HCT116 (cell line): ENCODE measurements at regions not wholly inside any gene's neighbourhood (a gene's known extent, or its start where the extent isn't known, plus 50 kb on each side); places are given as distances from the start of the nearest gene placed in this dataset.
"Not testable (repeated sequence)": the region's sequence is repeated elsewhere in the genome, so short reads cannot be mapped to it uniquely, and the experiment has no call there.

Experiments
- ATAC-seq: fragments of 200-7000 bp; cut with Tn5 transposase; 2 replicates; pipeline ENCODE4 v1.9.1; 2020; ENCODE audit warnings: mild to moderate bottlenecking, moderate library complexity
- BruUV-seq: library from RNA; stranded (reverse); fragments of 400-500 nt; replicated peaks from 2 replicates; lab custom pipeline; 2021; lab: Mats Ljungman, UMichigan
- CTCF ChIA-PET: fragments of 300-600 bp; sonication (Branson Sonifier 250); formaldehyde crosslinking; loops from one replicate; lab custom pipeline; 2021; ENCODE audit warnings: antibody characterized with exemption; lab: Charles Lee
- POLR2A ChIA-PET: fragments of 300-600, 350-600 bp; sonication (Branson Sonifier 250); formaldehyde crosslinking; loops from one replicate; lab custom pipeline; 2021; ENCODE audit warnings: antibody characterized with exemption; lab: Charles Lee
- RAD21 ChIA-PET, 2 experiments: fragments of 300-600 bp; sonication (Branson Sonifier 250); formaldehyde crosslinking; loops; one replicate each; lab custom pipeline; 2023; ENCODE audit warnings: low total read pairs in 2 of 2; ENCODE audit not compliant: uncharacterized antibody in 2 of 2, unreplicated experiment in 2 of 2, low non-redundant PET in 1 of 2; lab: Charles Lee
- DNase-seq: peaks from one replicate; pipeline ENCODE4 v3.0.0-alpha.2; 2010; ENCODE audit warnings: low read depth, low spot score
- H2AFZ ChIP-seq: fragments of 200-600 bp; shearing (Covaris generic), sonication (generic); 2 replicates; pipeline ENCODE4 v1.6.1; 2017; ENCODE audit warnings: low read depth, mixed run types, mixed read lengths, antibody characterized with exemption, low read length; ENCODE audit not compliant: poor library complexity, severe bottlenecking
- H3K27ac ChIP-seq: 2 replicates; pipeline ENCODE4 v1.5.1; 2012; ENCODE audit warnings: low read depth, low read length
- H3K27me3 ChIP-seq: fragments of 200-600 bp; sonication (generic); 2 replicates; pipeline ENCODE4 v1.6.1; 2016; ENCODE audit warnings: mixed run types, low read length, mixed read lengths; ENCODE audit not compliant: insufficient read depth
- H3K36me3 ChIP-seq, 2 experiments: fragments of 200-500 bp in 1 of 2; fragments of 200-600 bp in 1 of 2; sonication (Bioruptor generic) in 1 of 2; sonication (generic) in 1 of 2; 2 replicates each; pipeline versions ENCODE4 v1.5.1 to v1.6.1; 2014 to 2016; ENCODE audit warnings: low read length in 2 of 2, inconsistent platforms in 1 of 2, mixed read lengths in 1 of 2, mixed run types in 1 of 2; ENCODE audit not compliant: insufficient read depth in 2 of 2, control insufficient read depth in 1 of 2
- H3K4me1 ChIP-seq, 2 experiments: fragments of 200-600 bp in 1 of 2; sonication (generic) in 1 of 2; 2 replicates each; pipeline versions ENCODE4 v1.5.1 to v1.6.1; 2012 to 2017; ENCODE audit warnings: low read length in 2 of 2, inconsistent platforms in 1 of 2, mild to moderate bottlenecking in 1 of 2, mixed read lengths in 1 of 2, mixed run types in 1 of 2, moderate library complexity in 1 of 2; ENCODE audit not compliant: insufficient read depth in 2 of 2, control insufficient read depth in 1 of 2
- H3K4me2 ChIP-seq: fragments of 200-600 bp; sonication (generic); 2 replicates; pipeline ENCODE4 v1.6.1; 2017; ENCODE audit warnings: mixed run types, low read length, mixed read lengths
- H3K4me3 ChIP-seq, 2 experiments: fragments of 200-600 bp in 1 of 2; sonication (generic) in 1 of 2; replicated peaks in 1 of 2; 2 replicates each; pipeline ENCODE4 v1.5.1; 2011 to 2016; ENCODE audit warnings: low read length in 2 of 2, control low read depth in 1 of 2, low read depth in 1 of 2, mild to moderate bottlenecking in 1 of 2, mixed read lengths in 1 of 2, mixed run types in 1 of 2
- H3K79me2 ChIP-seq: fragments of 200-600 bp; sonication (generic); 2 replicates; pipeline ENCODE4 v1.6.1; 2017; ENCODE audit warnings: mild to moderate bottlenecking, mixed run types, low read length, moderate library complexity, mixed read lengths; ENCODE audit not compliant: insufficient read depth
- H3K9ac ChIP-seq: fragments of 200-600 bp; sonication (generic); 2 replicates; pipeline ENCODE4 v1.6.1; 2016; ENCODE audit warnings: low read length, mixed read lengths
- H3K9me2 ChIP-seq: fragments of 200-600 bp; sonication (generic), shearing (Covaris generic); 2 replicates; pipeline ENCODE4 v1.6.1; 2017; ENCODE audit warnings: mixed run types, mild to moderate bottlenecking, moderate library complexity; ENCODE audit not compliant: insufficient read depth
- H3K9me3 ChIP-seq, 2 experiments: fragments of 200-500 bp in 1 of 2; fragments of 200-600 bp in 1 of 2; sonication (Bioruptor generic) in 1 of 2; sonication (generic) in 1 of 2; 2 replicates each; pipeline ENCODE4 v1.6.1; 2014 to 2017; ENCODE audit warnings: low read length in 2 of 2, mixed read lengths in 2 of 2, inconsistent platforms in 1 of 2, low read depth in 1 of 2, mild to moderate bottlenecking in 1 of 2, mixed run types in 1 of 2, moderate library complexity in 1 of 2; ENCODE audit not compliant: control insufficient read depth in 1 of 2, insufficient read depth in 1 of 2
- H4K20me1 ChIP-seq: fragments of 200-600 bp; sonication (generic), shearing (Covaris generic); 2 replicates; pipeline ENCODE4 v1.6.1; 2017; ENCODE audit warnings: mixed run types, mild to moderate bottlenecking, moderate library complexity; ENCODE audit not compliant: insufficient read depth
- CEBPB ChIP-seq: IDR thresholded peaks from 2 replicates; pipeline ENCODE4 v1.6.1; 2012; ENCODE audit warnings: low read depth
- JUND ChIP-seq: IDR thresholded peaks from 2 replicates; pipeline ENCODE4 v1.6.1; 2012
- MAX ChIP-seq: IDR thresholded peaks from 2 replicates; pipeline ENCODE4 v1.6.1; 2012
- RAD21 ChIP-seq: IDR thresholded peaks from 2 replicates; pipeline ENCODE4 v1.6.1; 2012; ENCODE audit warnings: low read depth, mild to moderate bottlenecking
- SIN3A ChIP-seq: IDR thresholded peaks from 2 replicates; pipeline ENCODE4 v1.6.1; 2012; ENCODE audit warnings: low read depth
- SP1 ChIP-seq: IDR thresholded peaks from 2 replicates; pipeline ENCODE4 v1.6.1; 2012; ENCODE audit warnings: low read depth
- ZNF274 ChIP-seq: fragments of 200-500 bp; sonication (Bioruptor generic); IDR thresholded peaks from 2 replicates; pipeline ENCODE4 v1.6.1; 2014; ENCODE audit warnings: mild to moderate bottlenecking, low read depth, low read length, inconsistent platforms
- intact Hi-C: fragments of 100-400 bp; cut with micrococcal nuclease; formaldehyde crosslinking; loops from 2 replicates; pipeline ENCODE4 v1.10.0; 2022
- TF ChIP-seq, protein P1 (sequence below): IDR thresholded peaks from 2 replicates; pipeline ENCODE4 v1.6.1; 2012; ENCODE audit warnings: low read depth

DNA sequence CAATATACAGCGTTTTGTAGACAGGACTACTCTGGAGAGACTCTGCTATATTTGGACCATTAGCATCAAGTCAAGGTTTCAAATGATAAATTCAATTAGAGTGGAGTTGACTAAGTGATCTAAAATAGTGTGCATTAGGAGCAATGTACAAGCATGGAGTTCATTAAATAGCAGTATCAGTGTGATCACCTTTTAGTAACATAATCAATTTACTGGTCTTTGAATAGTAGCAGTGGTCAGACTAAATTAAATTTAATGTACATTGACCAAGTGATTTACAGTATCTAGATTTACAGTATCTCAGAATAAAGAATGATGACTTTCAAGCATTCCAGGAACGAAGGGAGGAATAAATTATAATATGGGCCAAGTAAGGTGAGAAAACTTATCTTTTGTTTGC, 489.6 kb upstream of the ADGRL4 start:
- CTCF ChIA-PET, result no interaction called here
- intact Hi-C loops, result loop anchor here (5.0 to 10.0 kb wide), 2 partner anchors 241 to 721 kb away; no protein-coding TSS in a partner anchor
- no peak for ATAC-seq

DNA sequence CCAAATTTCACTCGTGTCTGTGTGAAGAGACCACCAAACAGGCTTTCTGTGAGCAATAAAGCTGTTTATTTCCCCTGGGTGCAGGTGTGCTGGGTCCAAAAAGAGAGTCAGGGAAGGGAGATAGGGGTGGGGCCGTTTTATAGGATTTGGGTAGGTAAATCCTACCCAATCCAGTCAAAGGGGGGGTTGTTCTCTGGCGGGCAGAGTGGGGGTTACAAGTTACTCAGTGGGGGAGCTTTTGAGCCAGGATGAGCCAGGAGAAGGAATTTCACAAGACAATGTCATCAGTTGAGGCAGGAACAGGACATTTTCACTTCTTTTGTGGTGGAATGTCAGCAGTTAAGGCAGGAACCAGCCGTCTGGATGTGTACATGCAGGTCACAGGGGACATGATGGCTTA, 487.2 kb upstream of the ADGRL4 start:
- DNase-seq, H3K9ac ChIP-seq, H3K36me3 ChIP-seq, ATAC-seq, BruUV-seq, H3K4me3 ChIP-seq, H3K9me2 ChIP-seq, H3K4me2 ChIP-seq, RAD21 ChIA-PET, H2AFZ ChIP-seq, H3K27me3 ChIP-seq, H3K79me2 ChIP-seq, H4K20me1 ChIP-seq, H3K27ac ChIP-seq, H3K4me1 ChIP-seq, CTCF ChIA-PET, H3K9me3 ChIP-seq: not testable (repeated sequence)
- POLR2A ChIA-PET, result interaction anchor here (0.6 kb wide), 1 partner anchor 693 kb away, joined by 4 read pairs; no protein-coding TSS in a partner anchor
- intact Hi-C loops, result loop anchor here (10.0 kb wide), 1 partner anchor 239 kb away; no protein-coding TSS in a partner anchor

More for the DNA sequence above, 489.6 kb upstream of the ADGRL4 start:
- H3K9me2 ChIP-seq, result no peaks in the 10 kb centered on the region
- H3K9me3 ChIP-seq, result no peaks in the 10 kb centered on the region
- no peak overlapping the region for H3K9ac ChIP-seq
- H3K4me2 ChIP-seq, result no peak overlapping the region
- DNase-seq, result no peak
- TF ChIP-seq MAX, result no peak
- no peak for TF ChIP-seq ZNF274
- no peak for TF ChIP-seq SP1
- TF ChIP-seq, protein P1, sequence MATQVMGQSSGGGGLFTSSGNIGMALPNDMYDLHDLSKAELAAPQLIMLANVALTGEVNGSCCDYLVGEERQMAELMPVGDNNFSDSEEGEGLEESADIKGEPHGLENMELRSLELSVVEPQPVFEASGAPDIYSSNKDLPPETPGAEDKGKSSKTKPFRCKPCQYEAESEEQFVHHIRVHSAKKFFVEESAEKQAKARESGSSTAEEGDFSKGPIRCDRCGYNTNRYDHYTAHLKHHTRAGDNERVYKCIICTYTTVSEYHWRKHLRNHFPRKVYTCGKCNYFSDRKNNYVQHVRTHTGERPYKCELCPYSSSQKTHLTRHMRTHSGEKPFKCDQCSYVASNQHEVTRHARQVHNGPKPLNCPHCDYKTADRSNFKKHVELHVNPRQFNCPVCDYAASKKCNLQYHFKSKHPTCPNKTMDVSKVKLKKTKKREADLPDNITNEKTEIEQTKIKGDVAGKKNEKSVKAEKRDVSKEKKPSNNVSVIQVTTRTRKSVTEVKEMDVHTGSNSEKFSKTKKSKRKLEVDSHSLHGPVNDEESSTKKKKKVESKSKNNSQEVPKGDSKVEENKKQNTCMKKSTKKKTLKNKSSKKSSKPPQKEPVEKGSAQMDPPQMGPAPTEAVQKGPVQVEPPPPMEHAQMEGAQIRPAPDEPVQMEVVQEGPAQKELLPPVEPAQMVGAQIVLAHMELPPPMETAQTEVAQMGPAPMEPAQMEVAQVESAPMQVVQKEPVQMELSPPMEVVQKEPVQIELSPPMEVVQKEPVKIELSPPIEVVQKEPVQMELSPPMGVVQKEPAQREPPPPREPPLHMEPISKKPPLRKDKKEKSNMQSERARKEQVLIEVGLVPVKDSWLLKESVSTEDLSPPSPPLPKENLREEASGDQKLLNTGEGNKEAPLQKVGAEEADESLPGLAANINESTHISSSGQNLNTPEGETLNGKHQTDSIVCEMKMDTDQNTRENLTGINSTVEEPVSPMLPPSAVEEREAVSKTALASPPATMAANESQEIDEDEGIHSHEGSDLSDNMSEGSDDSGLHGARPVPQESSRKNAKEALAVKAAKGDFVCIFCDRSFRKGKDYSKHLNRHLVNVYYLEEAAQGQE, result no peak
- no peak for TF ChIP-seq RAD21
- TF ChIP-seq JUND, result no peak
- TF ChIP-seq CEBPB, result no peak
- TF ChIP-seq SIN3A, result no peak
- TF ChIP-seq, all 23 proteins: peak for 0
- BruUV-seq, result no TSS peak
- Histone ChIP-seq H4K20me1 (no peaks in the 10 kb centered on the region), H3K4me1 (no peaks in the 10 kb centered on the region), H3K79me2 (no peaks in the 10 kb centered on the region), H3K36me3 (no peaks in the 10 kb centered on the region), H2AFZ (no peak overlapping the region), H3K27me3 (no peaks in the 10 kb centered on the region), H3K4me3 (no peak overlapping the region), H3K27ac (no peak overlapping the region)
- RAD21 ChIA-PET, result no interaction called here
- POLR2A ChIA-PET, result no interaction called here

GRCh38 chr1:79488572-79489121, 482.1 kb upstream of the ADGRL4 start:
- not testable (repeated sequence) for H3K79me2 ChIP-seq

More at GRCh38 chr1:79488572-79489121, 482.1 kb upstream of the ADGRL4 start:
- BruUV-seq, RAD21 ChIA-PET, H3K9me3 ChIP-seq, ATAC-seq, H2AFZ ChIP-seq, H3K27ac ChIP-seq, H3K9me2 ChIP-seq, H4K20me1 ChIP-seq, CTCF ChIA-PET, H3K27me3 ChIP-seq, H3K4me1 ChIP-seq, DNase-seq, POLR2A ChIA-PET, H3K9ac ChIP-seq, H3K36me3 ChIP-seq, H3K4me2 ChIP-seq, H3K4me3 ChIP-seq: not testable (repeated sequence)
- intact Hi-C loops, result loop anchor here (10.0 kb wide), 1 partner anchor 654 kb away; no protein-coding TSS in a partner anchor
